CD14-positive monocyte (primary cell): ENCODE measurements at regions not wholly inside any gene's neighbourhood (a gene's known extent, or its start where the extent isn't known, plus 50 kb on each side); places are given as distances from the start of the nearest gene placed in this dataset.

ENCODE experiments used
- DNase-seq, 3 donors: peaks; one replicate each; pipeline ENCODE4 v3.0.0-alpha.2; 2011 to 2022
- H2AFZ ChIP-seq: 2 replicates; pipeline ENCODE4 v1.6.0; 2012; ENCODE audit warnings: mild to moderate bottlenecking, low read depth, low read length, inconsistent platforms; ENCODE audit not compliant: insufficient read depth, poor library complexity, severe bottlenecking
- H3K27ac ChIP-seq, 2 donors: 1 replicate in 1 of 2; 2 replicates in 1 of 2; pipeline ENCODE4 v1.5.1; 2012 to 2013; ENCODE audit warnings: low read length in 2 of 2, control low read depth in 1 of 2, inconsistent platforms in 1 of 2, low read depth in 1 of 2, mild to moderate bottlenecking in 1 of 2
- H3K27me3 ChIP-seq, 2 donors: one replicate each; pipeline versions ENCODE4 v1.6.0 to v1.6.1; 2011 to 2013; ENCODE audit warnings: low read length in 2 of 2; ENCODE audit not compliant: control insufficient read depth in 2 of 2, insufficient read depth in 2 of 2
- H3K36me3 ChIP-seq, 2 donors: replicated peaks in 1 of 2; 1 replicate in 1 of 2; 2 replicates in 1 of 2; pipeline versions ENCODE4 v1.5.1 to v1.6.1; 2012 to 2013; ENCODE audit warnings: low read length in 2 of 2, control low read depth in 1 of 2, inconsistent platforms in 1 of 2, mild to moderate bottlenecking in 1 of 2; ENCODE audit not compliant: insufficient read depth in 2 of 2, control insufficient read depth in 1 of 2
- H3K4me1 ChIP-seq, 2 donors: 1 replicate in 1 of 2; 2 replicates in 1 of 2; pipeline versions ENCODE4 v1.5.1 to v1.6.1; 2012 to 2013; ENCODE audit warnings: low read length in 2 of 2, control low read depth in 1 of 2, inconsistent platforms in 1 of 2, mild to moderate bottlenecking in 1 of 2, moderate library complexity in 1 of 2; ENCODE audit not compliant: insufficient read depth in 2 of 2, control insufficient read depth in 1 of 2
- H3K4me2 ChIP-seq: replicated peaks from 2 replicates; pipeline ENCODE3; 2012; ENCODE audit warnings: low read length, moderate library complexity, mild to moderate bottlenecking; ENCODE audit not compliant: poor library complexity, severe bottlenecking; ENCODE audit errors: extremely low read depth
- H3K4me3 ChIP-seq, 3 experiments: fragments of 200-600 bp in 1 of 3; sonication (generic) in 1 of 3; replicated peaks in 1 of 3; 1 replicate in 2 of 3; 2 replicates in 1 of 3; pipeline ENCODE4 v1.5.1; 2011 to 2013; ENCODE audit warnings: low read length in 3 of 3, mild to moderate bottlenecking in 3 of 3, control low read depth in 2 of 3, low read depth in 2 of 3, inconsistent platforms in 1 of 3, moderate library complexity in 1 of 3
- H3K79me2 ChIP-seq: 2 replicates; pipeline ENCODE4 v1.6.0; 2012; ENCODE audit warnings: mild to moderate bottlenecking, control low read depth, inconsistent platforms, low read length, moderate library complexity; ENCODE audit not compliant: insufficient read depth
- H3K9ac ChIP-seq: 2 replicates; pipeline ENCODE4 v1.6.0; 2017; ENCODE audit warnings: low read length, mild to moderate bottlenecking; ENCODE audit not compliant: insufficient read depth, poor library complexity, severe bottlenecking
- H3K9me3 ChIP-seq, 2 donors: replicated peaks in 1 of 2; 1 replicate in 1 of 2; 2 replicates in 1 of 2; pipeline versions ENCODE4 v1.5.1 to v1.6.1; 2012 to 2013; ENCODE audit warnings: low read length in 2 of 2, control low read depth in 1 of 2; ENCODE audit not compliant: control insufficient read depth in 1 of 2, insufficient read depth in 1 of 2
- H4K20me1 ChIP-seq: 2 replicates; pipeline ENCODE4 v1.6.0; 2012; ENCODE audit warnings: mild to moderate bottlenecking, low read length, control low read depth, moderate library complexity; ENCODE audit not compliant: insufficient read depth
- H3K27ac Mint-ChIP-seq, 7 donors: one replicate each; pipeline ENCODE4 v1.8.0; 2020; ENCODE audit warnings: mild to moderate bottlenecking in 7 of 7, mixed read lengths in 7 of 7, moderate library complexity in 6 of 7, inconsistent platforms in 2 of 7
- H3K27me3 Mint-ChIP-seq, 3 donors: one replicate each; pipeline ENCODE4 v1.8.0; 2021 to 2022; ENCODE audit warnings: low read depth in 3 of 3, mild to moderate bottlenecking in 3 of 3, mixed read lengths in 3 of 3, moderate library complexity in 3 of 3, inconsistent platforms in 1 of 3
- H3K36me3 Mint-ChIP-seq, 2 donors: one replicate each; pipeline ENCODE4 v1.8.0; 2020; ENCODE audit warnings: mixed read lengths in 2 of 2, inconsistent platforms in 1 of 2, mild to moderate bottlenecking in 1 of 2
- H3K4me1 Mint-ChIP-seq: one replicate; pipeline ENCODE4 v1.8.0; 2020; ENCODE audit warnings: mild to moderate bottlenecking, mixed read lengths
- H3K4me3 Mint-ChIP-seq, 2 donors: one replicate each; pipeline ENCODE4 v1.8.0; 2020; ENCODE audit warnings: mild to moderate bottlenecking in 2 of 2, mixed read lengths in 2 of 2, moderate library complexity in 1 of 2
- H3K9me3 Mint-ChIP-seq, 7 donors: one replicate each; pipeline ENCODE4 v1.8.0; 2020 to 2022; ENCODE audit warnings: mixed read lengths in 7 of 7, mild to moderate bottlenecking in 6 of 7, moderate library complexity in 6 of 7, inconsistent platforms in 2 of 7
- CTCF ChIP-seq: fragments of 200-600 bp; IDR thresholded peaks from one replicate; pipeline ENCODE4 v1.8.0; 2022; ENCODE audit warnings: antibody characterized with exemption, mild to moderate bottlenecking
- WGBS: methylation state at CpG from one replicate; pipeline ENCODE4 v1.1.5; 2013; ENCODE audit warnings: missing lambda C conversion rate; ENCODE audit not compliant: insufficient coverage; 5-methylcytosine and 5-hydroxymethylcytosine counted together
- intact Hi-C, 2 donors: fragments of 100-400 bp; cut with micrococcal nuclease; formaldehyde crosslinking; loops; one replicate each; pipeline versions ENCODE4 v1.15.0 to v1.15.1; 2023

DNA sequence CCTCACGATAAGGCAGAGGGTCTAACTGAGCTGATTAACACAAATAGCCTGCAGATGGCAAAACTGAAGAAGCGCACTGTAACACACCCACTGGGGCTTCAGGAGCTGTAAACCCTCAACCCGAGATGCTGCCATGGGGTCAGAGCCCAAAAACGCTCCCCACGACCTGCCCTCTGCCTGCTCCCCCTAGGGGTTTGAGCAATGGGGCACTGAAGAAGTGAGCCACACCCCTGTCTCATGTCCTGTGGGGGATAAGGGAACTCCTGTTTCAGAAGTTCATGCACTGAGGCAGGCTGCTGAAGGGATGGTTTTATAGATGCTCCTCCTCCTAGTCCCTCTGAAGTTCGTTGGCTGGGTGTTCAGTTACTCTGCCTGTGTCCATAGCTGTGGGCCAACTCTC is 105.9 kb upstream of the CELF4 start:
- H3K27me3 Mint-ChIP-seq = peaks cover 0 to 2% (median 0%) of the 10 kb centered on the region in 3 donors
- no peak overlapping the region for H3K27ac ChIP-seq
- H3K4me3 ChIP-seq = no peak overlapping the region
- TF ChIP-seq CTCF = no peak
- WGBS = 94% methylated on average over 4 of the region's 6 CpGs
- H2AFZ ChIP-seq = no peak overlapping the region
- H3K36me3 ChIP-seq = no peaks in the 10 kb centered on the region
- H3K9me3 Mint-ChIP-seq = peaks cover 5 to 19% (median 10%) of the 10 kb centered on the region in 7 donors
- no peaks in the 10 kb centered on the region for H3K4me1 ChIP-seq
- no peak for DNase-seq
- intact Hi-C loops = no loop called here
- H3K27ac Mint-ChIP-seq = no peak overlapping the region
- no peak overlapping the region for H3K9ac ChIP-seq
- H3K4me3 Mint-ChIP-seq = no peak overlapping the region
- no peaks in the 10 kb centered on the region for H3K36me3 Mint-ChIP-seq
- H3K4me1 Mint-ChIP-seq = no peaks in the 10 kb centered on the region
- no peaks in the 10 kb centered on the region for H3K27me3 ChIP-seq
- H3K9me3 ChIP-seq = peaks cover 0 to 12% of the 10 kb centered on the region in 2 donors
- no peaks in the 10 kb centered on the region for H3K79me2 ChIP-seq
- no peak overlapping the region for H3K4me2 ChIP-seq
- no peaks in the 10 kb centered on the region for H4K20me1 ChIP-seq

DNA sequence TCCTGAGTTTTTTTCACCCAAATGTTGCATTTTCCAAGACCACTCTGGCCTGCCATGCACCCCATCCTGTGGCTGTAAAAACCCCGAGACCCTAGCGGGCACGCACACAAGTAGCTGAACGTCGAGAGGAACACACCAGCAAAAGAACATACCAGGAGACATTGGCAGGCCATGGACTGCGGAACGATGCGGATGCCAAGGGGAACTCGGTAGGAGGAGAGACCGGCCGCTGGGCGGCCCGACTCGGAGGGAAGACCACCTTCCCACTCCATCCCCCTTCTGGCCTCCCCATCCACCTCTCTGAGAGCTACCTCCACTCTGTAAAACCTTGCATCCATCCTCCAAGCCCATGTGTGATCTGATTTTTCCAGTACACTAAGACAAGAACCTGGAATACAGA is 105.5 kb upstream of the CELF4 start:
- intact Hi-C loops = no loop called here
- no peak overlapping the region for H2AFZ ChIP-seq
- H3K79me2 ChIP-seq = no peaks in the 10 kb centered on the region
- H3K27ac ChIP-seq = no peak overlapping the region
- TF ChIP-seq CTCF = no peak
- no peaks in the 10 kb centered on the region for H4K20me1 ChIP-seq
- H3K27me3 Mint-ChIP-seq = peaks cover 0 to 2% (median 0%) of the 10 kb centered on the region in 3 donors
- H3K36me3 Mint-ChIP-seq = no peaks in the 10 kb centered on the region
- no peak overlapping the region for H3K27ac Mint-ChIP-seq
- WGBS = 97% methylated on average over 10 of the region's 14 CpGs
- peaks cover 5 to 19% (median 10%) of the 10 kb centered on the region in 7 donors for H3K9me3 Mint-ChIP-seq
- H3K4me3 Mint-ChIP-seq = no peak overlapping the region
- H3K4me2 ChIP-seq = no peak overlapping the region
- H3K4me3 ChIP-seq = no peak overlapping the region
- no peak for DNase-seq
- H3K9ac ChIP-seq = no peak overlapping the region
- H3K36me3 ChIP-seq = no peaks in the 10 kb centered on the region
- H3K4me1 Mint-ChIP-seq = no peaks in the 10 kb centered on the region
- H3K9me3 ChIP-seq = peaks cover 0 to 11% of the 10 kb centered on the region in 2 donors
- no peaks in the 10 kb centered on the region for H3K4me1 ChIP-seq
- H3K27me3 ChIP-seq = no peaks in the 10 kb centered on the region
